KMS-11 (cell line): ENCODE measurements at regions not wholly inside any gene's neighbourhood (a gene's known extent, or its start where the extent isn't known, plus 50 kb on each side); places are given as distances from the start of the nearest gene placed in this dataset.
A peak's percentile ranks its signal among the peaks of the same experiment; 100 is the strongest.

Experiments
- H2AFZ ChIP-seq: fragments of 200-600 bp; sonication (generic); 2 replicates; pipeline ENCODE4 v1.6.1; 2016; ENCODE audit warnings: antibody characterized with exemption, mixed run types, low read depth
- H3K27ac ChIP-seq: fragments of 200-600 bp; sonication (generic); 2 replicates; pipeline ENCODE4 v1.6.1; 2016; ENCODE audit warnings: mild to moderate bottlenecking, mixed run types
- H3K27me3 ChIP-seq: fragments of 200-600 bp; sonication (generic); 2 replicates; pipeline ENCODE4 v1.6.1; 2017; ENCODE audit warnings: mild to moderate bottlenecking, low read depth, mixed run types, moderate library complexity; ENCODE audit not compliant: insufficient read depth
- H3K36me3 ChIP-seq: fragments of 200-600 bp; sonication (generic); 2 replicates; pipeline ENCODE4 v1.6.1; 2017; ENCODE audit warnings: mild to moderate bottlenecking, mixed run types; ENCODE audit not compliant: insufficient read depth
- H3K4me1 ChIP-seq: fragments of 200-600 bp; sonication (generic); 2 replicates; pipeline ENCODE4 v1.6.1; 2016; ENCODE audit warnings: mild to moderate bottlenecking, low read depth, mixed run types; ENCODE audit not compliant: poor library complexity, severe bottlenecking
- H3K4me2 ChIP-seq: fragments of 200-600 bp; sonication (generic); 2 replicates; pipeline ENCODE4 v1.7.0; 2016; ENCODE audit warnings: mild to moderate bottlenecking, mixed run types
- H3K4me3 ChIP-seq: fragments of 200-600 bp; sonication (generic); IDR thresholded peaks from 2 replicates; pipeline ENCODE4 v1.6.1; 2017; ENCODE audit warnings: low read depth, low read length, mixed read lengths; ENCODE audit not compliant: insufficient read depth
- H3K79me2 ChIP-seq: fragments of 200-600 bp; sonication (generic); 2 replicates; pipeline ENCODE4 v1.6.1; 2016; ENCODE audit warnings: low read depth, mixed run types; ENCODE audit not compliant: insufficient read depth
- H3K9ac ChIP-seq: fragments of 200-600 bp; sonication (generic); 2 replicates; pipeline ENCODE4 v1.6.1; 2016; ENCODE audit warnings: mild to moderate bottlenecking, mixed run types
- H4K20me1 ChIP-seq: fragments of 200-600 bp; sonication (generic); 2 replicates; pipeline ENCODE4 v1.6.1; 2016; ENCODE audit warnings: mild to moderate bottlenecking, mixed run types; ENCODE audit not compliant: insufficient read depth
- TF ChIP-seq, protein P1 (sequence below): fragments of 200-600 bp; sonication (generic); conservative IDR thresholded peaks from 2 replicates; pipeline ENCODE4 v1.6.1; 2017; ENCODE audit warnings: low read depth, mild to moderate bottlenecking, antibody characterized with exemption, low read length, moderate library complexity, mixed read lengths

DNA sequence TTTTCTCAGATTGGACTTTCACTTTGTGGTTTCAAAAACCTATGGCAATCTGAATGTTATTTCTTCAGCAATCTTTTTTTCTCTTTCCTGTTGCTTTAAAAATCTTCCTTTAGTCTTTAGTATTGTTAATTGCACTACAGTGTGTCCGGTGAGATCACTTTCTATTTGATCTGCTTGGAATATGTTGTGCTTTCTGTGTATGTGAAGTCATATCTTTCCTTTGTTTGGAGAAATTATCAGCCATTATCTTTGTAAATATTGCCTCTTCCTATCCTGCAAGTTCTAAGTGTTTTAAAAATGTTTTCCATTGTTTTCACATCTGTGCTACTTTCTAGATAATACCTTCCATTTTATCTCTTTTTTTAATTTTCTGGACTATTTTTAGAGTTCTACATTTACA lies 171.4 kb upstream of the PRSS16 start:
- H3K4me2 ChIP-seq, result no peak overlapping the region
- H3K79me2 ChIP-seq, result no peaks in the 10 kb centered on the region
- TF ChIP-seq, protein P1, sequence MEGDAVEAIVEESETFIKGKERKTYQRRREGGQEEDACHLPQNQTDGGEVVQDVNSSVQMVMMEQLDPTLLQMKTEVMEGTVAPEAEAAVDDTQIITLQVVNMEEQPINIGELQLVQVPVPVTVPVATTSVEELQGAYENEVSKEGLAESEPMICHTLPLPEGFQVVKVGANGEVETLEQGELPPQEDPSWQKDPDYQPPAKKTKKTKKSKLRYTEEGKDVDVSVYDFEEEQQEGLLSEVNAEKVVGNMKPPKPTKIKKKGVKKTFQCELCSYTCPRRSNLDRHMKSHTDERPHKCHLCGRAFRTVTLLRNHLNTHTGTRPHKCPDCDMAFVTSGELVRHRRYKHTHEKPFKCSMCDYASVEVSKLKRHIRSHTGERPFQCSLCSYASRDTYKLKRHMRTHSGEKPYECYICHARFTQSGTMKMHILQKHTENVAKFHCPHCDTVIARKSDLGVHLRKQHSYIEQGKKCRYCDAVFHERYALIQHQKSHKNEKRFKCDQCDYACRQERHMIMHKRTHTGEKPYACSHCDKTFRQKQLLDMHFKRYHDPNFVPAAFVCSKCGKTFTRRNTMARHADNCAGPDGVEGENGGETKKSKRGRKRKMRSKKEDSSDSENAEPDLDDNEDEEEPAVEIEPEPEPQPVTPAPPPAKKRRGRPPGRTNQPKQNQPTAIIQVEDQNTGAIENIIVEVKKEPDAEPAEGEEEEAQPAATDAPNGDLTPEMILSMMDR, result no peak
- no peak overlapping the region for H3K27ac ChIP-seq
- no peaks in the 10 kb centered on the region for H3K27me3 ChIP-seq
- H3K36me3 ChIP-seq, result no peaks in the 10 kb centered on the region
- H3K4me3 ChIP-seq, result no peak overlapping the region
- H2AFZ ChIP-seq, result no peak overlapping the region
- H3K4me1 ChIP-seq, result peaks cover 5% of the 10 kb centered on the region
- H4K20me1 ChIP-seq, result no peaks in the 10 kb centered on the region
- H3K9ac ChIP-seq, result no peak overlapping the region

DNA sequence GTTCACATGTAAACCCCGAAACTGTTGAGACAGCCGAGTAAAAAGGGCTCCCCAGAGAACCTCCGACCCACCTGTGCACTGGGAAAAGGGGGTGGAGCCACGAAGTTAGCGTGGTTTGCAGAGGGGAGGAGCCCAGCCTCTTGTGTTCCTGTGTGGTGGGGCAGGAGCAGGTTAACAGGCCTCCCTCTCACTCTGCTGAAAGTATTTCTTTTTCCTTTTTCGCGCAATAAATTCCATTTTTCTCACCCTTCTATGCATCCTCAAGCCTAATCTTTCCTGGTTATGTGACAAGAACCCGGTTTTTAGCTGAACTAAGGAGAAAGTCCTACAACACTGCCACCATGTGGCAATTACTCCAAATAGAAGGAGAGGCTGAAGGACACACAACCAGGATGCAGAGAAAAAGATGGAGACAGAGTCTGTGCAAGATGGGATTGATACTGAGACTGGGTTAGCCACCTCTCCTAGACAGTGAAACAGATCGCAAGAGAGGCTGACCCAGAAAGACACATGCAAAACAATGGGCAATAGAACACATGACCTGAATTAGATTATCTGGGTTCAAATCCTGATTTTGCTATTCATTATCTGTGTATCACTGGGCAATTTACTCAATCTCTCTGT lies 168.7 kb upstream of the PRSS16 start:
- Histone ChIP-seq H3K9ac (peak overlapping the region; percentile 3; the same call in 1 of the 2 replicates), H3K79me2 (no peaks in the 10 kb centered on the region), H3K36me3 (no peaks in the 10 kb centered on the region), H4K20me1 (no peaks in the 10 kb centered on the region), H3K27ac (no peak overlapping the region), H3K4me2 (peak overlapping the region; percentile 48), H3K4me3 (no peak overlapping the region), H2AFZ (peak overlapping the region; percentile 77), H3K4me1 (peaks cover 5% of the 10 kb centered on the region), H3K27me3 (no peaks in the 10 kb centered on the region)
- TF ChIP-seq, protein P1, result peak; percentile 97

DNA sequence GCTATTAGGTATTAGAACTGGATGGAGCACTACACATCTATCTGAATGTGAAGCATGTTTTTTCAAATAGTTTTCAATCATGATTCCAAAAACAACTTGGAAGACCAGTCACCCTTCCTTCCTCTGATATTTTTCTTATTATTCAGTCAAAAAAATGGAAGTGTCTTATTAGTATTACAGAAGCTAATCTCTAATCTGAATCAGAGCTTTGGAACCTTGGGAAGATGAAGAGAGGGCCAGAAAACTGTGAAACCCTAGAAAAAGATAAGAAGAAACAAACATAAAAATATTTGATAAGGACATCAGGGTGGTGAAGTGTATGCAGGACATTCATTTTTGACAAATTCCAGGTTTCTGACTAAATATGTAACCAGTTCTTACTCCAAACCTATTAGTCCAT lies 166.3 kb upstream of the PRSS16 start:
- TF ChIP-seq, protein P1, result no peak
- Histone ChIP-seq H3K27me3 (no peaks in the 10 kb centered on the region), H3K4me2 (no peak overlapping the region)

DNA sequence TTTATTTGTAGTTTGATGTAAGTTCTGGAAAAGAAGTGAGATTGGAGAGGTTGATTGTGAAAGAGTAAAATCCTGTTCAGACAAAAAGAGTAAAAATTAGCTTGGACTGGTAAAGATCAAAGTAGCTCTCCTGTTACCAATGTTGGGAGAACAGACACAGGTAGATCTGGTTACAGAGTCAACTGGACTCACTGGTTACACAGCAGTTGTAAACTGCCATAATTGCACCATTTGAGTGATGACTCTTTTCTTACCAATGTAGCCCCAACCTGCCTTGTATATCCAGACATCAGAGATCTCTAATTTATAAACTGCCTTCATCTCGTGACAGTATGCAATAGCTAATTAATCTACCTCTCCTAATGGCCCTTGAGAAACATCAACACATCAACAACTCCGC lies 165.6 kb upstream of the PRSS16 start:
- no peak overlapping the region for H3K4me3 ChIP-seq
- peaks cover 5% of the 10 kb centered on the region for H3K4me1 ChIP-seq
- no peak overlapping the region for H3K27ac ChIP-seq
- no peaks in the 10 kb centered on the region for H3K79me2 ChIP-seq
- no peaks in the 10 kb centered on the region for H3K27me3 ChIP-seq
- H3K4me2 ChIP-seq, result no peak overlapping the region
- H2AFZ ChIP-seq, result no peak overlapping the region
- H3K36me3 ChIP-seq, result no peaks in the 10 kb centered on the region
- no peak overlapping the region for H3K9ac ChIP-seq
- no peaks in the 10 kb centered on the region for H4K20me1 ChIP-seq
- TF ChIP-seq, protein P1, result no peak

More for the DNA sequence above, 166.3 kb upstream of the PRSS16 start:
- Histone ChIP-seq H4K20me1 (no peaks in the 10 kb centered on the region), H3K9ac (no peak overlapping the region), H3K79me2 (no peaks in the 10 kb centered on the region), H3K4me3 (no peak overlapping the region), H2AFZ (no peak overlapping the region), H3K4me1 (peaks cover 5% of the 10 kb centered on the region), H3K36me3 (no peaks in the 10 kb centered on the region), H3K27ac (no peak overlapping the region)
